NCI-H526 treated with DMSO at 0.1 percent for 48 hours (cell line): ENCODE measurements at regions not wholly inside any gene's neighbourhood (a gene's known extent, or its start where the extent isn't known, plus 50 kb on each side); places are given as distances from the start of the nearest gene placed in this dataset.

Experiments
- DNase-seq: peaks from one replicate; lab custom pipeline; 2025; lab: John Stamatoyannopoulos, UW

DNA sequence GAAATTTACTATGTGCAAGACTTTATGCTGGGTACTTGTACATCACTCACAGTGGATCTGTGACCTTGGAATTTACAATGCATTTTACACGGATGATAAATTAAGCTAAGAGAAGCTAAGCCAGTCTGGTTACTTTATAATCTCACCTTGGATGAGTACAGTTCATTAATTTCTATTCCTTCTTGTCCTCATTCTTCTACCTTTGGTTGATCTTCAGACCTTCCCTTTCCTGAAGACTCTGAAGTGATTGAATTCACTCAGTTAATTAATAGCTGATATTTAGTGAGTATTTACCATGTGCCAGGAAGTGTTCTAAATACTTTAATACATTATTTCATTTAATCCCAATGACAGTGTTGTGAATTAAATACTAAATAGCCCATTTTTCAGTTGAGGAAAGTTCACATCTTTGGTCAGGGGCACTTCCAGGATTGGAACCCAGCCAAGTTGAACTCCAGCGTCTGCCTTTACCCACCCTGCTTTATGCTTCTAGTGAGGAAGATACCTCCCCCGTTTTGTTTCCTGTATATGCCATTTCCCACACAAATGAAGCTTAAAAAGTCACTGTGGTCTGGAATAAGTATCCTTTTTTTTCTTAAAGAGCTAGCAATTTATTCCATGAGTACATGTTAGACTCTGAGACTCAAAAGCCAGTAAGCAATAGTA is 146.6 kb downstream of the TLR5 start:
- DNase-seq: no peak

DNA sequence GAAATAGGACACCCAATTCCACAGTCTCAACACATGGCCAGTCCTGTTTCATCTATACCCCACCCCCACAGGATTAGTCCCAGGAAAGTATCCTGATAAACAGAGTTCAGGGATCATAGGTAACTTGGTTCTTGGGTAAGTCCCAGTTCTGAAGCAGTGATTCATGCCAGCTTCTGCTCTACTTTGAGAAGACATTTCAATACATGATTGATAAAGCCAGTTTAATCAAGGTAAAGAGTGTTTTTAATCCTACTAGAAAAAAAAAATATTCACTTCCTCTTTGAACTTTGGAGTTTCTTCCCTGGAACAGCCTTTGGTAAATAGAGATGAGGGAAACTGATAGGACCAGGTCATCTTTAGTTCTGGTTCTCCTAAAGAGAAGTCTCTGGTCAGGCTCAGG is 142.4 kb downstream of the TLR5 start:
- DNase-seq: no peak

DNA sequence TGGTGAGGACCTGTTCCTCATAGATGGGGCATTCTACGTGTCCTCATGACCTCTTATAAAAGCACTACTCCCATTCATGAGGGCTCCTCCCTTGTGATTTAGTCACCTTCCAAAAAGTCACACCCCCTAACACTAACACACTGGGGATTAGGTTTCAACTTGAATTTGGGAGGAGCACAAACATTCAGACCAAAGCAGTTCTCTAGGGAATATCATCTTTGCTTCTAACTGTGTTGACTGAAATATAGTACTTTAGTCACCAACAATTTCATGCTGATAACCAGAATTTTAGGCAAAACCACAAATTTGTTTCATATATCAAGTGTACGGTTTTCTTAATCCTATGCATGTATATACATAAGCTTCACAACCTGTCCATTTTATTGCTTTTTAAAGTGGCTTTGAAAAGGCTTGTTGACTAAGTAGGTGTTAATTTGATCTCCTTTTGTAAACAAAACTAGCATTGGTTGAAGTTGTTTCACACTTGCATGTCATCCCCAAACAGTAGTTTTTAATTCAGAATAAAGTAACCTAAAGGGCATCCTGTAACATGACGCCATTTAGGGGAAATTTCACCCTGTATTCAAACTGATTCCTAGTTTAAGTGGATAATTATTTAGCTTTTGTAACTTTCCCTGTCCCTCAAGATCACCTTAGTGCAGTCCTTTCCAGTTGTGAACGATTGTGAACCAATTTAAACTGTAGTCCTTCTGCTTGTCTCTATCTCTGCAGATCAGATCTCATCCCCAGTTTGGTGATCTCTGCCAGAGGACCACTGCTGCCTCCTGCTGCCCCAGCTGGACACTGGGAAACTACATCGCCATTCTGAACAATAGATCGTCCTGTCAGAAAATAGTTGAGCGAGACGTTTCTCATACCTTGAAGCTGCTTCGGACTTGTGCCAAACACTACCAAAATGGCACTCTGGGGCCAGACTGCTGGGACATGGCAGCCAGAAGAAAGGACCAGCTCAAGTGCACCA is 141.1 kb downstream of the TLR5 start:
- no peak for DNase-seq

DNA sequence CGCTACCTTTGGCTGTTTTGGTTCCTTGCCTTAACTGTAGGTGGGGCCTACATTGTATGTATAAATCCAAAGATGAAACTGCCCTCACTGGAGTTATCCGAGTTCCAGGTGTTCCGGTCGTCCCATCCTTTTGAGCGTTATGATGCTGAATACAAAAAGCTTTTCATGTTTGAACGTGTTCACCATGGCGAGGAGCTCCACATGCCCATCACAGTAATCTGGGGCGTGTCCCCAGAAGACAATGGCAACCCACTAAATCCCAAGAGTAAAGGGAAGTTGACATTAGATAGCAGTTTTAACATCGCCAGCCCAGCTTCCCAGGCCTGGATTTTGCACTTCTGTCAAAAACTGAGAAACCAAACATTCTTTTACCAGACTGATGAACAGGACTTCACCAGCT is 139.5 kb downstream of the TLR5 start:
- DNase-seq: no peak

DNA sequence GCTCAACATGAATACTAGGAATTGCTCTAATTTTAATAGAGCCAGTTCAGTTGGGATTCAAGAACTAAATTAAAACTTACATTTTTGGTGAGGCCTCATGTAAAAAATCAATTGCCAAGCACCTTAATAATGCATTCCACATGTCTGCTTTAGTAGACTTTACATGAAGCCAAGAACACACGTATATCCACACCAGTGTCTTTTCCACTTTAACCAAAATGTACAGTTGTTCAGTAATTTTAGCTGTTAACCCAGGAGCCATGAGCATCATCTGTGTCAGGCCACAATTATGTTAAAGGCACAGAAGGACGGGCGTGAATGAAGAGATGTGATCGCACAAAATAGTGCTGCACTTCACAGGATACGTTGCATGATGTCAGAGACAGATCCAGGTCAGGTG is 136.7 kb downstream of the TLR5 start:
- no peak for DNase-seq

DNA sequence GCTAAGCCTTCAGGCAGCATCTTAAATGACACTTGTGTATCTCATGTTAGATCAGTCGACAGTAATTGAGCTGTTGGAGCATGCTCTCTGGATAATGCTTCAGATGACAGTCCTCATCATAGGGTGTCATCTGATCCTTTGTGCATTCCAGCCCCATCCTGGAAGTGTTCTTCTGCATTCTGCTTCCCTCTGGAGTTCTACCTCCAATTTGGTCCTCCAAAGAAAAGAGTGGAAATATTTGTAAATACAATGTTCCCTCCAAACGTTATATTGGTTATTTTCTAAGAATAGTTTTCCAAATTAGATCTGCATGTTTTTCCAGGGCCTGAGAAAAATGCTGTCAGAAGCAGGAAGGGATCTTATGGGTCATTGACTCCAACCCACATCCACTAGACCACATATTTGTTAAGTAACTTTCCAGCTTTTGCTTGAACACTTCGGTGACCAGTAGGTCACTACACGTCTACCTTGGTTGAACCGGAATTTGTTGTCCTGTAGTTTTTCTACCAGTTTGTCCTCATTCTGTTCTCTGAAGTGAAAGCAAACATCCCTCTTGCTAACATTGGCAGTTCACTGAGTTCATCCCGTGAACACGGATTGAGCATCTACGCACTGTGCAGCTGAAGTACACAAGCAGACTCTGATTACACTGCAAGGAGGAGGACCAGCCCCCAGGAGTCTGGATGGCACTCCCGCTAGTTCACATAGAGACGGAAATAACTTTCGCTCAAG is 136.0 kb downstream of the TLR5 start:
- DNase-seq: no peak

DNA sequence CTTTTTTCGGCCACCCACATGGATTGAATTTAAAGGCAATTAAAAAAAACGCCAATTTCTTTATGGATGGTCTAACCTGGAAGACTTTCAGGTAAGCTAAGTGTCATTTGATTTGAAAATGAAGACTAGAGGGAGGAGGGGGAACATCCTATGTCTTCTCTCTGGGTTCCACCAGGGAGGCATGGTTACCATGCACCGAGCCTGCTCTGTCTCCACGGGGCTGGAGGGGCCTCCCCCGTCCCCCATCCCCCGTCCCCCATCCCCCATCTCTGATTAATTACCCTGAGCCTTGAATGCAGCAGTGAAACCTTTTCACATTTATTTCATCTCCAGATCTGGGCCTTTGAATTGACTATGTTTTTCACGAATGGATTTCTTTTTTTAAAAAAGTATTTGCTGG is 135.1 kb downstream of the TLR5 start:
- DNase-seq: no peak

DNA sequence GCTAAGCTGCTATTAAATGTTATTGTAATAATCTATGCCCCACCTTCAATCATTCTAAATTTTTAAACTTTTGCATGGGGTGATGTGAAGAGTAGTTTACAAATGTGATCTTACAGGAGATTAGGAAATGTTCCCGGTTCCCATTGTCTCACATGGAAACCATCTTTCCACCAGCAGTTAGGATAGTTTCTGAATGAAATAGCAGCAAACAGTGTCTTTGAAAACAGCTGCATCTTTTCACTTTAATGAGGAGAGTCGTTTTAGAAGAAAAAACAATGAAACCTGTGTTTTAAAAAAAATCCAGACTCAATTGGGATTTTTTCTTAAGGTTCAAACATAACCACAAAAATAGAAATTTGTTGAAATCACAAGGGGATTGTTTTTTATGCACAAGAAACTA is 134.2 kb downstream of the TLR5 start:
- DNase-seq: no peak

DNA sequence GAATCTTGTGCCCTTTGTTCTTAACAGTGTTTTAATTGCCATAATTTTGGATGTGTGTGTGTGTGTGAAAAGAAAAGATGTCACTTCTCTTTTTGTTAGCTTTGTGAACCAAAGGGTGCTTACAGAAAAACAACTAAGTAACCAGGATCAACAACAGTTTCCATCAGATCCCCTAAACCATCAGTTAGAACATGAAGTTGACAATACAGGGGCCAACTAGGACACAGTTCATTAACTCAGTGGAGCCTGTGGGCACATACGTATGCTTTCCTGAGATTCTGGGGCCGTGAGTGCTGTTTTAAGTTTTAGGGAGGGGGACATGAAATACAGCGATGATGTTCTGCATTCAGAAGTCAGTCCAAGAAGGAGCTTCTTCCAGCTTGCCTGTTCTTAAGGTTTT is 133.6 kb downstream of the TLR5 start:
- no peak for DNase-seq

DNA sequence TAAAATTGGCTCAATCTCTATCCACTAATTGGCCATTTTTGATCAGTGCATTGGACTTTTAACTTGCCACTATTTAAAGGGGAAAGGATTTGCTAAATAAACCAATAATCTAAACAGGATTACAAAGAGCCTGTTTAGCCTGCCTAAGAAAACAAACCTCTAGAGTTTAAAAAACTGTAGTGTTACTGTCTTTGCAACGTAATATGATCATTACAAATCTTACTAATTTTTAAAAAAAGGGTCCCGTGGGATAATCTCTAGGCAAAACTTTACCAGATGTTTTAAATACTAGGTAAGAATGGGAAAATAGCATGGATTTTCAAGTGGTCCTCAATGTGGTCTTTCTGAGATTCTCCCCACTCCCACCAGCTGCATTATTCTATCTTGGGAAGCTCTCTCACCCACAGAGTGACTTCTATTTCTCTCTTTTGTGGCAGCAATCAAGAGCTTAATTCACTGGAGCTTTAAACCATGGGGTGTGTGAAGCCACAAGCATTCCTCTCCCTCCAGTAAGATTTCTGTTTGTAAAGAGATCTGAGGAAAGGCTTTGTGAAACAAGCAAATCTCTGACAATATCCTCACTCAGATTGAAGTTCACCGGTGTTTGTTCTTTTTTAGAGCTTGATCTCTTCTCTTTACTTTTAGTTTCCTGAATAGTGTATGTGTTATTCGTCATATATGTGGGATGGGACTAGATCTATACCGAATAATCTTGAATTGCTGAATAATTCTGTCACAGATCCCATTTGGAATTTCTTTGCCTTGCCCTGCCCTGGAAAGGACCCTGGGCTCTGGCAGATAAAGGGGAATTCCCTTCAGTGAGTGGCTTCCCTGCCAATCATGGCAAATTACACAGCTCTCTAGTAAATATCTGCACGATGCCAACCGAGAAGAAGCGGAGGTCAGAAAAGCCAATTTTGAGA is 132.2 kb downstream of the TLR5 start:
- no peak for DNase-seq

DNA sequence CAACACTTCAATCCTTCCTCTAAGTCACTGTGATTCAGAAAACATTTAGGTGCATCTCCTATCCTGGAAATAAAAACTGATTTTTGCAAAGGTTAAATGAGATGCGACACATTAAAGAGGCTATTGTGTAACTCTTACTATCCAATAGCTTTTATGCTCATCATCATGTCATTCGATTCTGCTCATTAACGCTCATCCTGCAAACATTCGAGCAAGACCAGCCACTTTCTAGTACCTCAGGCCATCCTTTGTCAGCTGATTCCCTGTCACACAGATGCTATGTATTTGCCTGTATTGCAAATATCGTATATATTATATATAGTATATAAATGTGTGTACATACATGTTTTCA is 131.6 kb downstream of the TLR5 start:
- DNase-seq: no peak

DNA sequence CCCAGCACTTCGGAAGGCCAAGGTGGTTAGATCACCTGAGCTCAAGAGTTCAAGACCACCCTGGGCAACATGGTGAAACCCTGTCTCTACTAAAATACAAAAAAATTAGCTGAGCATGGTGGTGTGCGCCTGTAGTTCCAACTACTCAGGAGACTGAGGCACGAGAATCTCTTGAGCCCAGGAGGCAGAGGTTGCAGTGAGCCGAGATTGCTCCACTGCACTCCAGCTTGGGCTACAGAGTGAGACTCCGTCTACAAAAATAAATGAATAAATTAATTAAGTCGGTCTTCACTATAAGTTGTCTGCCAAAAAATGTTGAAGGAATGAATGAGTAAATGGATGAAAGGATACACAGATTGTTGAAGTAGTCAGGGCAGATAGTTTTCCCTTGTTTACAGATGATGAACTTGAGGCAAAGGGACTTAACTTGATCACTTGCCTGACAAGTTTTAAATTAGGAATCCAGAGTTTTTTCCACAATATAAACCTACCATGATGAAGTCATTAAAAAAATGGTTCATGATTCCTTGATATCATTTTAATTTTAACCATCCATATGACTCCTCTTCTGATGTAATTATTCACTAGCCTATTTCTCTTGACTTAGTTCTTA is 130.8 kb downstream of the TLR5 start:
- no peak for DNase-seq

DNA sequence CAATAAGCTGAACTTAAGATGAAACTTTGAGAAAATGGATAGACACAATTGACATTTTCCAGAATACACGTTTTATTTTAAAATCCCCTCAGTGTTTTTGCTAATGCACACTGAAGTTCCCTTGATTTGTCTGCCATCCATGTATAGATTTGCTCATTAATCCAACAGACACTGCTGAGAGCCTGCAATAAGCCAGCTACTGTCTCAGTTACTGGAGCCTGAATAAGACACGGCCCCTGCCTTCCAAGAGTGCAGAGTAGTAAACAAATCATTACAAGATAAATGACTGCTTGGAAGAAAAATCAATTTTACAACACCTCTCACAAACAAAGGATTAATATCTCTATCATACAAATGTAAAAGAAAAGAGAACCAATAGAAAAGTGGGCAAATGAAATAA is 130.1 kb downstream of the TLR5 start:
- DNase-seq: no peak

DNA sequence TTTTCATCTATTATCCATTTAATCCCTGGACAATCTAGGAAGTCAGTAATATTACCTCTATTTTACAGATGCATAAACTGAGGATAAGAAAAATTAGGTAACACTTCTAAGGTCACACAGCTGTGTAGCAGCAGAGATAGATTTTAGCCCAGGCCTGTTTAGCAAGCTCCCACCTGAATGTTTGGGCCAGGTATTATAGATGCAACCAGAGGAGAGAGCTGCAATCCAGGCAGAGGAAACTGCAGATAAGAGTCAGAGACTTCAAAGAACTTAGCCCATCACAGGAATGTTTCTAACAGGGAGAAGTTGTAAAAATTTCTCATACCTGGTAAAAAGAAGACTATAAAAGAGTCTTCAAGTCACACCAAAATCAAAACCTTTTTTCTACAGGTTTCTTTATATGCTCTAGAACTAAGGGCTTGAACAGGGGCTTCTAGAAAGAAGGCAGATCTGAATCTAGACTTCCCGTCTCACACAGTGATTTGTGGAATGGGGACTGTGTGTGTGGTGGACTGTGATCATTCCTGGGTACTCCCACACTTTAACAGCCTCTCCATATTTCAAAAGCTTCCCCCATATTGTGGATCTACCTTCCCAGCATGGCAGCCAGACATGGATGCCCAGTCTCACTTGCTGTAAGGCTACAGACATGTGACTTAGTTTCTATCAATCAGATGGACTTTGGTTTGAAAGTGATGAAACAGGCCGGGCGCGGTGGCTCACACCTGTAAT is 128.7 kb downstream of the TLR5 start:
- no peak for DNase-seq

DNA sequence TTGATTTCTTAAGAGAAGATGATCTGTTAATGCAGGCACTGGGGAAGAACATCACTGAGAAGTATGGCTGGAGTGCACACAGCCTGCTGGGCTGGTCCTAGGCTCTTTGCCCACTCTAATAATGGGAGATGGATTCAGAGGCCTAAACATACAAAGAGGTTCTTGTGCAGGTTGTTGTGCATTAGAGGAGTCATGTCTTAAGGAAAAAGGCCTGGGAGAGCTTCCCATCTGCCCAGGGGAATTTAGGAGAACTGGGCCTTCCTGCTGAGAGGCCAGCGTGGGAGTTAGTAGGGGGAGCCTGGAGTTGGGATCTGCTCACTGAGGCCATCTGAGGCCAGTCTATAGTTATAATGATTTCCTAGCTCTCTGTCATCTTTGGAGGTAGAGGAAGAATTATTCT is 126.7 kb downstream of the TLR5 start:
- no peak for DNase-seq

DNA sequence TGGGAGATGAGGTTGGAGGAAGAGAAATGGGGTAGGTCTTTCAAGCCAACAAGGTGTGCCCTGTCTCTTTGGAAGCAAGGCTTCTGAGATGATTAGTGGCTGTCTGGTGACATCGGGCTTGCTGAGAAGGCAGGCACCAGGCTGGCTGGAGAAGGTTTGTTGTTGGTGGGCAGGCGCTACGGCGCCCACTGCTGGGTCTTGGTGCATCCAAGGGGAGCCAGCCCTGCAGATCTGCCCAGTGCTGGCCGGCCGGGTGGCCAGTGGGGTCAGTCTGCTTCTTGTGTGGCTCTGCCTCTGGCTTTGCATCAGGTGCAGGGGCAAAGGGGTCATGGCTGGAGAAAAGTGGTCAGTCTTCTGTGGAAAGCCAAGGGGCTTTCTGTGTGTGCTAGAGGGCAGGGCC is 126.2 kb downstream of the TLR5 start:
- DNase-seq: no peak

DNA sequence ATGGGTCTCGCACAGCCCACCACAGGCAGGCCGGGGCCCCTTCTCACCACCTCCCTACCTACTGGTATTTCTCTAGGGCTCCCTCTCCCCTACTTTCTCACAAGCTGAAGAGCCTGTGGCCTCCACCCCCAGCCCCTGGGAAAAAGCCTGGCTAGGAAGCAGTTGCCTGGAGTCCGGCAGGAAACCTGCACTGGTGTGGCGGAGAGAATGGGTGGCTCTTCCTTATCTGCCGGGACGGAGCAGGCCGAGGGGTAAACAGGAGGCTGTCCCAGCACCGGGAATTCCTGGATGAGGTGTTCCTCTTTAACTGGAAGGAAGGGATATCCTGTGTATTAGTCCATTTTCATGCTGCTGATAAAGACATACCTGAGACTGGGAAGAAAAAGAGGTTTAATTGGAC is 125.8 kb downstream of the TLR5 start:
- no peak for DNase-seq

DNA sequence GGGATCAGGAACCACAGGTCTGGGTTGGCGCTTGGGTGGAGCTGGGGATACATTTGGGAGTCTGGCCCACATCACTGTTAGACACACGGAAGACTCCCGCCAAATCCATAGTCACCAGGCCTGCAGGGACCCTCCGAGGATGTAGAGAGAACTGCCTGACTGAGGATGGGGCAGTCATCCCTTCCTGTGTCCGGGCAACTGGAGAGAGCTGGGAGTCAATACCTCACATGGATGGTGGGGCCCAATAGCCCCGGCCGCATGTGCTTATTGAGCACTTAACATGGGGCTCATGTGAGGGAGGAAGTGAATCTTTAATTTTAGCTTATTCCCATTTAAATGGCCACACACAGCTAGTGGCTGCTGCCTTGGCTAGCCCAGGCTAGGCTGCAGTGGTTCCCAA is 124.5 kb downstream of the TLR5 start:
- DNase-seq: no peak

DNA sequence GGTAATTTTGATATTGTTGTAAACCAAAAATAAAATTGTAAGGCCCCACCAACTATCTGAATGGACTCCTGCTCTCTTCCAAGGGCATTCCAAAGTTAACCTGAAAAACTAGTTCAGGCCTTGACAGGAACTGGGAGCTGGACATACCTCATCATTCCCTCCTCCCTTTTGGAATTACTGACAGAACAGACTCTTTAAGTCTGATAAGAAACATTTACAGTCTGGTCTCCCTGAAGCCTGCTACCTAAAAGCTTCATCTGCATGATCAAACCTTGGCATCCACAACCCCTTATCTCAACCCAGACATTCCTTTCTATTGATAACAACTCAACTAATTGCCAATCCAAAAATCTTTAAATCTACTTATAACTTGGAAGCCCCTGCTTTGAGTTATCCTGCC is 123.8 kb downstream of the TLR5 start:
- no peak for DNase-seq

DNA sequence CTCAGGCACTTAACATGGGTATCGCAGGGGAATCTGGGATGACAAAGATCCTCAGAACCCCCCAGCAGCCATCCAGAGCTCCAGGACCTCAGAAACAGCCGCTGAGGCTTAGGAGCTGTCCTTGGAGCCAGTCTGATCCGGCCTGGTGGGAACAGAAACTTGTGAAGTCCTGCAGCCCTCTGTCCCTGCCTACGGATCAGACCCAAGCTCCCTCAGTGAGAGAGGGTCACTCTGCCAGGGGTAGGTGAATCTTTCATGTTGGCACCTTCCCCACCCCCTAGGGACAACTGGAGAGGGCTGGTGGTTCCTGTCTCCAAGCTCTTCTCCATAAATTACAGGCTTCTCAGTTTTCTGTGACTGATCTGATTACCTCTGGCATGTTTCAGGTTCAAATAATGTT is 122.3 kb downstream of the TLR5 start:
- no peak for DNase-seq
